WTC11 (cell line): ENCODE measurements at regions not wholly inside any gene's neighbourhood (a gene's known extent, or its start where the extent isn't known, plus 50 kb on each side); places are given as distances from the start of the nearest gene placed in this dataset.
"Not testable (repeated sequence)": the region's sequence is repeated elsewhere in the genome, so short reads cannot be mapped to it uniquely, and the experiment has no call there.

ENCODE experiments used
- ATAC-seq: fragments of 200-7000 bp; cut with Tn5 transposase; 2 replicates; pipeline ENCODE4 v1.10.0; 2021; ENCODE audit warnings: mild to moderate bottlenecking, moderate library complexity
- CTCF ChIA-PET: fragments of 300-600 bp; sonication (Branson Sonifier 250); formaldehyde crosslinking; loops from one replicate; lab custom pipeline; 2021; ENCODE audit warnings: antibody characterized with exemption; lab: Charles Lee
- POLR2A ChIA-PET: fragments of 350-600 bp; sonication (Branson Sonifier 250); formaldehyde crosslinking; loops from one replicate; lab custom pipeline; 2021; ENCODE audit warnings: antibody characterized with exemption; lab: Charles Lee
- DNase-seq: peaks from one replicate; pipeline ENCODE4 v3.0.0; 2021; ENCODE audit warnings: low spot score
- H3K27ac Mint-ChIP-seq: 2 replicates; pipeline ENCODE4 v1.8.0; 2021; ENCODE audit warnings: mixed read lengths
- H3K27me3 Mint-ChIP-seq: 2 replicates; pipeline ENCODE4 v1.8.0; 2021; ENCODE audit warnings: low read depth, mild to moderate bottlenecking, moderate library complexity, mixed read lengths
- H3K36me3 Mint-ChIP-seq: 2 replicates; pipeline ENCODE4 v1.8.0; 2021; ENCODE audit warnings: mixed read lengths
- H3K4me1 Mint-ChIP-seq: 2 replicates; pipeline ENCODE4 v1.8.0; 2022; ENCODE audit warnings: mixed read lengths
- H3K4me3 Mint-ChIP-seq: 2 replicates; pipeline ENCODE4 v1.8.0; 2021; ENCODE audit warnings: mild to moderate bottlenecking, moderate library complexity, mixed read lengths
- H3K9me3 Mint-ChIP-seq: 2 replicates; pipeline ENCODE4 v1.8.0; 2021; ENCODE audit warnings: mixed read lengths
- CREM ChIP-seq: sonication (generic); formaldehyde crosslinking; IDR thresholded peaks from 2 replicates; pipeline ENCODE4 v1.8.1; 2022; ENCODE audit warnings: mild to moderate bottlenecking, missing genetic modification reagents, moderate library complexity
- EMX1 ChIP-seq: fragments of 250-450 bp; sonication (Bioruptor Pico); IDR thresholded peaks from 2 replicates; pipeline ENCODE4 v1.8.0; 2021; ENCODE audit warnings: mild to moderate bottlenecking
- GTF2I ChIP-seq: fragments of 250-450 bp; sonication (Bioruptor Pico); conservative IDR thresholded peaks from 2 replicates; pipeline ENCODE4 v1.4.0; 2021; ENCODE audit warnings: mild to moderate bottlenecking
- JAZF1 ChIP-seq: fragments of 250-450 bp; sonication (Bioruptor Pico); IDR thresholded peaks from 2 replicates; pipeline ENCODE4 v1.9.0; 2021; ENCODE audit warnings: moderate library complexity, mild to moderate bottlenecking, inconsistent platforms
- JUN ChIP-seq: sonication (generic); formaldehyde crosslinking; IDR thresholded peaks from 2 replicates; pipeline ENCODE4 v1.8.0; 2023; ENCODE audit warnings: mild to moderate bottlenecking, missing genetic modification reagents
- NFATC4 ChIP-seq: fragments of 250-450 bp; sonication (Bioruptor Pico); IDR thresholded peaks from 2 replicates; pipeline ENCODE4 v1.9.0; 2021; ENCODE audit warnings: mild to moderate bottlenecking
- NR2C2 ChIP-seq: sonication (generic); formaldehyde crosslinking; IDR thresholded peaks from 2 replicates; pipeline ENCODE4 v1.8.0; 2022; ENCODE audit warnings: mild to moderate bottlenecking, missing genetic modification reagents
- PRRX2 ChIP-seq: fragments of 250-450 bp; sonication (Bioruptor Pico); IDR thresholded peaks from 2 replicates; pipeline ENCODE4 v1.8.0; 2021; ENCODE audit warnings: mild to moderate bottlenecking
- SMAD4 ChIP-seq: sonication (generic); formaldehyde crosslinking; IDR thresholded peaks from 2 replicates; pipeline ENCODE4 v1.8.0; 2022; ENCODE audit warnings: mild to moderate bottlenecking, missing genetic modification reagents
- TCF7 ChIP-seq: sonication (generic); formaldehyde crosslinking; IDR thresholded peaks from 2 replicates; pipeline ENCODE4 v1.8.0; 2022; ENCODE audit warnings: mild to moderate bottlenecking, low read depth, missing genetic modification reagents, moderate library complexity
- ZBTB21 ChIP-seq: sonication (generic); formaldehyde crosslinking; IDR thresholded peaks from 2 replicates; pipeline ENCODE4 v1.8.1; 2023; ENCODE audit warnings: mild to moderate bottlenecking, missing genetic modification reagents, borderline replicate concordance
- ZNF396 ChIP-seq: fragments of 250-450 bp; sonication (Bioruptor Pico); IDR thresholded peaks from 2 replicates; pipeline ENCODE4 v1.8.0; 2021; ENCODE audit warnings: mild to moderate bottlenecking, moderate library complexity, borderline replicate concordance
- ZNF423 ChIP-seq: fragments of 250-450 bp; sonication (Bioruptor Pico); IDR thresholded peaks from 2 replicates; pipeline ENCODE4 v2.1.2; 2022; ENCODE audit warnings: mild to moderate bottlenecking, moderate library complexity
- ZNF671 ChIP-seq: fragments of 250-450 bp; sonication (Bioruptor Pico); IDR thresholded peaks from 2 replicates; pipeline ENCODE4 v1.8.0; 2021; ENCODE audit warnings: mild to moderate bottlenecking
- TF ChIP-seq, protein P1 (sequence below): sonication (generic); formaldehyde crosslinking; IDR thresholded peaks from 2 replicates; pipeline ENCODE4 v1.8.1; 2023; ENCODE audit warnings: mild to moderate bottlenecking, missing genetic modification reagents, moderate library complexity
- TF ChIP-seq, protein P2 (sequence below): sonication (generic); formaldehyde crosslinking; IDR thresholded peaks from 2 replicates; pipeline ENCODE4 v1.8.1; 2022; ENCODE audit warnings: mild to moderate bottlenecking, moderate library complexity, missing genetic modification reagents
- TF ChIP-seq, protein P3 (sequence below): sonication (generic); formaldehyde crosslinking; IDR thresholded peaks from 2 replicates; pipeline ENCODE4 v1.8.1; 2023; ENCODE audit warnings: mild to moderate bottlenecking, missing genetic modification reagents, borderline replicate concordance
- TF ChIP-seq, protein P4 (sequence below): sonication (generic); formaldehyde crosslinking; IDR thresholded peaks from 2 replicates; pipeline ENCODE4 v1.8.0; 2022; ENCODE audit warnings: missing genetic modification reagents
- TF ChIP-seq, protein P5 (sequence below): fragments of 200-600 bp; IDR thresholded peaks from 2 replicates; pipeline ENCODE4 v1.8.0; 2022; ENCODE audit warnings: antibody characterized with exemption

DNA sequence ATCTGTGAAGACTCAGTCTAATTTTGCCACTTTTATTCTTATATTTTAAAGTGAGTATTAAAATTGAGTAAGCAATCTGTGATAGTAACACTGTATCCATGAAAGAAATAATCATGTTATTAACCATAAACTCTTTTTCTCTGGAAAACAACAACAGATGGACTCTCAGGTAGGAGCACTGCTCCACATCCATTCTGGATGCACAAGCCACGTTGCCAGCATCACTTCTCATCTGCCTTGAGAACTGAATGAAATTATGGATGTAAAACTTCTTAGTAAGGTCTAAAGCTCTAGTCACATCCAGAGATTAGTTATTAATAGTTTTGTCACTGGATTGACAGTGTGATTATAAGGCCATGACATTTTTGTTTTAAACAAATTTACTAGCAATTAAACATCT is 489.1 kb upstream of the SYT1 start:
- no peak for DNase-seq

DNA sequence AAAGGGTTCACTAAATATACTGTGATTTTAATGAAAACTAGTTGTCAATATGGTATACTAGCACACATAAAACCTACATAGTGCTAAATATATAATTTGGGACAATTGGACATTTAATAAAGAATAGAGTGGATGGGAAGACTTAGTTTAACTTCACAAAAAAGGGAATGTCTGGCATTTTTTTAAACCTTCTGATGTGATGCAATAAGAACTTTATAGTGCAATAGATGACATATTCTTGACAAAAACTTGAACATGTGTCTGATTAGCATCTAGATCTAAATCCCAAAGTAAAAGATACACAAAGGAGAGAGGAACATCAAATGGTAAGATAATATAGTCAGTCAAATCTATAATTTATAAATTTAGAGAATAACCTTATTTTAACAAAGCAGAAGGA is 488.3 kb upstream of the SYT1 start:
- H3K27ac Mint-ChIP-seq, result no peak overlapping the region
- DNase-seq, result no peak
- H3K4me1 Mint-ChIP-seq, result peaks cover 20% of the 10 kb centered on the region
- peaks cover 29% of the 10 kb centered on the region for H3K36me3 Mint-ChIP-seq
- H3K9me3 Mint-ChIP-seq, result peaks cover 32% of the 10 kb centered on the region
- CTCF ChIA-PET, result interaction anchor here (0.7 kb wide), 1 partner anchor 312 kb away, joined by 4 read pairs; no protein-coding TSS in a partner anchor
- POLR2A ChIA-PET, result no interaction called here
- no peak for ATAC-seq
- no peaks in the 10 kb centered on the region; the same call in 1 of the 2 replicates for H3K27me3 Mint-ChIP-seq
- TF ChIP-seq ZNF671 (CRISPR knock-in tag) (no peak), EMX1 (CRISPR knock-in tag) (no peak), ZBTB21 (CRISPR knock-in tag) (no peak), ZNF423 (CRISPR knock-in tag) (no peak), NR2C2 (CRISPR knock-in tag) (no peak), JUN (CRISPR knock-in tag) (no peak), NFATC4 (CRISPR knock-in tag) (no peak), PRRX2 (CRISPR knock-in tag) (no peak), CREM (CRISPR knock-in tag) (no peak), TCF7 (CRISPR knock-in tag) (no peak), ZNF396 (no peak), GTF2I (CRISPR knock-in tag) (no peak), SMAD4 (CRISPR knock-in tag) (no peak)
- TF ChIP-seq, protein P1, sequence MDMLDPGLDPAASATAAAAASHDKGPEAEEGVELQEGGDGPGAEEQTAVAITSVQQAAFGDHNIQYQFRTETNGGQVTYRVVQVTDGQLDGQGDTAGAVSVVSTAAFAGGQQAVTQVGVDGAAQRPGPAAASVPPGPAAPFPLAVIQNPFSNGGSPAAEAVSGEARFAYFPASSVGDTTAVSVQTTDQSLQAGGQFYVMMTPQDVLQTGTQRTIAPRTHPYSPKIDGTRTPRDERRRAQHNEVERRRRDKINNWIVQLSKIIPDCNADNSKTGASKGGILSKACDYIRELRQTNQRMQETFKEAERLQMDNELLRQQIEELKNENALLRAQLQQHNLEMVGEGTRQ, result no peak
- TF ChIP-seq, protein P2, sequence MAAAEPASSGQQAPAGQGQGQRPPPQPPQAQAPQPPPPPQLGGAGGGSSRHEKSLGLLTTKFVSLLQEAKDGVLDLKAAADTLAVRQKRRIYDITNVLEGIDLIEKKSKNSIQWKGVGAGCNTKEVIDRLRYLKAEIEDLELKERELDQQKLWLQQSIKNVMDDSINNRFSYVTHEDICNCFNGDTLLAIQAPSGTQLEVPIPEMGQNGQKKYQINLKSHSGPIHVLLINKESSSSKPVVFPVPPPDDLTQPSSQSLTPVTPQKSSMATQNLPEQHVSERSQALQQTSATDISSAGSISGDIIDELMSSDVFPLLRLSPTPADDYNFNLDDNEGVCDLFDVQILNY (CRISPR knock-in tag), result no peak
- TF ChIP-seq, protein P3, sequence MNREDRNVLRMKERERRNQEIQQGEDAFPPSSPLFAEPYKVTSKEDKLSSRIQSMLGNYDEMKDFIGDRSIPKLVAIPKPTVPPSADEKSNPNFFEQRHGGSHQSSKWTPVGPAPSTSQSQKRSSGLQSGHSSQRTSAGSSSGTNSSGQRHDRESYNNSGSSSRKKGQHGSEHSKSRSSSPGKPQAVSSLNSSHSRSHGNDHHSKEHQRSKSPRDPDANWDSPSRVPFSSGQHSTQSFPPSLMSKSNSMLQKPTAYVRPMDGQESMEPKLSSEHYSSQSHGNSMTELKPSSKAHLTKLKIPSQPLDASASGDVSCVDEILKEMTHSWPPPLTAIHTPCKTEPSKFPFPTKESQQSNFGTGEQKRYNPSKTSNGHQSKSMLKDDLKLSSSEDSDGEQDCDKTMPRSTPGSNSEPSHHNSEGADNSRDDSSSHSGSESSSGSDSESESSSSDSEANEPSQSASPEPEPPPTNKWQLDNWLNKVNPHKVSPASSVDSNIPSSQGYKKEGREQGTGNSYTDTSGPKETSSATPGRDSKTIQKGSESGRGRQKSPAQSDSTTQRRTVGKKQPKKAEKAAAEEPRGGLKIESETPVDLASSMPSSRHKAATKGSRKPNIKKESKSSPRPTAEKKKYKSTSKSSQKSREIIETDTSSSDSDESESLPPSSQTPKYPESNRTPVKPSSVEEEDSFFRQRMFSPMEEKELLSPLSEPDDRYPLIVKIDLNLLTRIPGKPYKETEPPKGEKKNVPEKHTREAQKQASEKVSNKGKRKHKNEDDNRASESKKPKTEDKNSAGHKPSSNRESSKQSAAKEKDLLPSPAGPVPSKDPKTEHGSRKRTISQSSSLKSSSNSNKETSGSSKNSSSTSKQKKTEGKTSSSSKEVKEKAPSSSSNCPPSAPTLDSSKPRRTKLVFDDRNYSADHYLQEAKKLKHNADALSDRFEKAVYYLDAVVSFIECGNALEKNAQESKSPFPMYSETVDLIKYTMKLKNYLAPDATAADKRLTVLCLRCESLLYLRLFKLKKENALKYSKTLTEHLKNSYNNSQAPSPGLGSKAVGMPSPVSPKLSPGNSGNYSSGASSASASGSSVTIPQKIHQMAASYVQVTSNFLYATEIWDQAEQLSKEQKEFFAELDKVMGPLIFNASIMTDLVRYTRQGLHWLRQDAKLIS (CRISPR knock-in tag), result no peak
- TF ChIP-seq, protein P4, sequence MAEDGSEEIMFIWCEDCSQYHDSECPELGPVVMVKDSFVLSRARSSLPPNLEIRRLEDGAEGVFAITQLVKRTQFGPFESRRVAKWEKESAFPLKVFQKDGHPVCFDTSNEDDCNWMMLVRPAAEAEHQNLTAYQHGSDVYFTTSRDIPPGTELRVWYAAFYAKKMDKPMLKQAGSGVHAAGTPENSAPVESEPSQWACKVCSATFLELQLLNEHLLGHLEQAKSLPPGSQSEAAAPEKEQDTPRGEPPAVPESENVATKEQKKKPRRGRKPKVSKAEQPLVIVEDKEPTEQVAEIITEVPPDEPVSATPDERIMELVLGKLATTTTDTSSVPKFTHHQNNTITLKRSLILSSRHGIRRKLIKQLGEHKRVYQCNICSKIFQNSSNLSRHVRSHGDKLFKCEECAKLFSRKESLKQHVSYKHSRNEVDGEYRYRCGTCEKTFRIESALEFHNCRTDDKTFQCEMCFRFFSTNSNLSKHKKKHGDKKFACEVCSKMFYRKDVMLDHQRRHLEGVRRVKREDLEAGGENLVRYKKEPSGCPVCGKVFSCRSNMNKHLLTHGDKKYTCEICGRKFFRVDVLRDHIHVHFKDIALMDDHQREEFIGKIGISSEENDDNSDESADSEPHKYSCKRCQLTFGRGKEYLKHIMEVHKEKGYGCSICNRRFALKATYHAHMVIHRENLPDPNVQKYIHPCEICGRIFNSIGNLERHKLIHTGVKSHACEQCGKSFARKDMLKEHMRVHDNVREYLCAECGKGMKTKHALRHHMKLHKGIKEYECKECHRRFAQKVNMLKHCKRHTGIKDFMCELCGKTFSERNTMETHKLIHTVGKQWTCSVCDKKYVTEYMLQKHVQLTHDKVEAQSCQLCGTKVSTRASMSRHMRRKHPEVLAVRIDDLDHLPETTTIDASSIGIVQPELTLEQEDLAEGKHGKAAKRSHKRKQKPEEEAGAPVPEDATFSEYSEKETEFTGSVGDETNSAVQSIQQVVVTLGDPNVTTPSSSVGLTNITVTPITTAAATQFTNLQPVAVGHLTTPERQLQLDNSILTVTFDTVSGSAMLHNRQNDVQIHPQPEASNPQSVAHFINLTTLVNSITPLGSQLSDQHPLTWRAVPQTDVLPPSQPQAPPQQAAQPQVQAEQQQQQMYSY (CRISPR knock-in tag), result no peak
- TF ChIP-seq, protein P5, sequence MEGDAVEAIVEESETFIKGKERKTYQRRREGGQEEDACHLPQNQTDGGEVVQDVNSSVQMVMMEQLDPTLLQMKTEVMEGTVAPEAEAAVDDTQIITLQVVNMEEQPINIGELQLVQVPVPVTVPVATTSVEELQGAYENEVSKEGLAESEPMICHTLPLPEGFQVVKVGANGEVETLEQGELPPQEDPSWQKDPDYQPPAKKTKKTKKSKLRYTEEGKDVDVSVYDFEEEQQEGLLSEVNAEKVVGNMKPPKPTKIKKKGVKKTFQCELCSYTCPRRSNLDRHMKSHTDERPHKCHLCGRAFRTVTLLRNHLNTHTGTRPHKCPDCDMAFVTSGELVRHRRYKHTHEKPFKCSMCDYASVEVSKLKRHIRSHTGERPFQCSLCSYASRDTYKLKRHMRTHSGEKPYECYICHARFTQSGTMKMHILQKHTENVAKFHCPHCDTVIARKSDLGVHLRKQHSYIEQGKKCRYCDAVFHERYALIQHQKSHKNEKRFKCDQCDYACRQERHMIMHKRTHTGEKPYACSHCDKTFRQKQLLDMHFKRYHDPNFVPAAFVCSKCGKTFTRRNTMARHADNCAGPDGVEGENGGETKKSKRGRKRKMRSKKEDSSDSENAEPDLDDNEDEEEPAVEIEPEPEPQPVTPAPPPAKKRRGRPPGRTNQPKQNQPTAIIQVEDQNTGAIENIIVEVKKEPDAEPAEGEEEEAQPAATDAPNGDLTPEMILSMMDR, result no peak
- H3K4me3 Mint-ChIP-seq, result no peak overlapping the region

More for the DNA sequence above, 489.1 kb upstream of the SYT1 start:
- Mint-ChIP-seq H3K27me3 (no peaks in the 10 kb centered on the region; the same call in 1 of the 2 replicates), H3K36me3 (peaks cover 29% of the 10 kb centered on the region), H3K9me3 (peaks cover 31% of the 10 kb centered on the region)
- POLR2A ChIA-PET, result no interaction called here
- no peak for TF ChIP-seq JAZF1 (CRISPR knock-in tag)
- TF ChIP-seq, all 79 proteins: peak for 0
- Mint-ChIP-seq H3K27ac (no peak overlapping the region), H3K4me3 (no peak overlapping the region), H3K4me1 (peaks cover 23% of the 10 kb centered on the region)
- ATAC-seq, result no peak
- CTCF ChIA-PET, result no interaction called here

DNA sequence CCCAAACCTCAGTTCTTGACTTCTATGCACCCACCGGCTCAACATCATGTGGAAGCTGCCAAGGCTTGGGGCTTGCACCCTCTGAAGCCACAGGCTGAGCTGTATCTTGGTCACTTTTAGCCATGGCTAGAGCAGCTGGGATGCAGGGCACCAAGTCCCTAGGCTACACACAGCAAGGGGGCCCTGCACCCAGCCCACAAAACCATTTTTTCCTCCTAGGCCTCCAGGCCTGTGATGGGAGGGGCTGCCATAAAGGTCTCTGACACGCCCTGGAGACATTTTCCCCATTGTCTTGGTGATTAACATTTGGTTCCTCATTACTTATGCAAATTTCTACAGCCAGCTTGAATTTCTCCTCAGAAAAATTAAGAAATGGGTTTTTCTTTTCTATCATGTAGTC is 485.5 kb upstream of the SYT1 start:
- DNase-seq, H3K4me3 Mint-ChIP-seq, POLR2A ChIA-PET, ATAC-seq, H3K27me3 Mint-ChIP-seq, H3K27ac Mint-ChIP-seq, CTCF ChIA-PET: not testable (repeated sequence)
- Mint-ChIP-seq H3K36me3 (peaks cover 32% of the 10 kb centered on the region), H3K9me3 (peaks cover 47% of the 10 kb centered on the region), H3K4me1 (peaks cover 12% of the 10 kb centered on the region)
